HL-60 (cell line): ENCODE measurements at regions not wholly inside any gene's neighbourhood (a gene's known extent, or its start where the extent isn't known, plus 50 kb on each side); places are given as distances from the start of the nearest gene placed in this dataset.

Experiments
- DNase-seq, 2 experiments: peaks; one replicate each; pipeline ENCODE4 v3.0.0-alpha.2; 2010 to 2020; ENCODE audit warnings: low read depth in 1 of 2, low spot score in 1 of 2
- H3K27ac ChIP-seq: fragments of 250-450 bp; sonication (Bioruptor Pico); replicated peaks from 2 replicates; pipeline ENCODE4 v1.5.1; 2020; ENCODE audit warnings: mild to moderate bottlenecking, moderate library complexity
- H3K27me3 ChIP-seq: fragments of 250-450 bp; sonication (Bioruptor Pico); 2 replicates; pipeline ENCODE4 v1.5.1; 2021; ENCODE audit warnings: mild to moderate bottlenecking, moderate library complexity; ENCODE audit not compliant: insufficient read depth, poor library complexity, severe bottlenecking
- H3K4me3 ChIP-seq: replicated peaks from 2 replicates; pipeline ENCODE4 v1.5.1; 2011; ENCODE audit warnings: mild to moderate bottlenecking, control low read depth, low read length; ENCODE audit not compliant: insufficient read depth
- CTCF ChIP-seq: IDR thresholded peaks from one replicate; pipeline ENCODE4 v1.5.1; 2011; ENCODE audit warnings: low read length, control low read depth, inconsistent platforms; ENCODE audit not compliant: insufficient read depth
- GABPA ChIP-seq: IDR thresholded peaks from 2 replicates; pipeline ENCODE4 v1.6.1; 2012; ENCODE audit warnings: low read depth
- POLR2AphosphoS5 ChIP-seq: IDR thresholded peaks from 2 replicates; pipeline ENCODE4 v1.6.1; 2012; ENCODE audit warnings: low read depth
- REST ChIP-seq: IDR thresholded peaks from 2 replicates; pipeline ENCODE4 v1.6.1; 2012; ENCODE audit warnings: low read depth; ENCODE audit not compliant: insufficient replicate concordance
- SPI1 ChIP-seq: IDR thresholded peaks from 2 replicates; pipeline ENCODE4 v1.6.1; 2012; ENCODE audit warnings: low read depth, mild to moderate bottlenecking, borderline replicate concordance

- no peak for DNase-seq
- Histone ChIP-seq H3K27ac (no peak overlapping the region), H3K27me3 (no peaks in the 10 kb centered on the region), H3K4me3 (no peak overlapping the region)
- TF ChIP-seq CTCF (no peak), SPI1 (no peak), REST (no peak), POLR2AphosphoS5 (no peak), GABPA (no peak)
Observed at GRCh38 chr4:184955116-184955515, 63.2 kb upstream of the HELT start.

DNA sequence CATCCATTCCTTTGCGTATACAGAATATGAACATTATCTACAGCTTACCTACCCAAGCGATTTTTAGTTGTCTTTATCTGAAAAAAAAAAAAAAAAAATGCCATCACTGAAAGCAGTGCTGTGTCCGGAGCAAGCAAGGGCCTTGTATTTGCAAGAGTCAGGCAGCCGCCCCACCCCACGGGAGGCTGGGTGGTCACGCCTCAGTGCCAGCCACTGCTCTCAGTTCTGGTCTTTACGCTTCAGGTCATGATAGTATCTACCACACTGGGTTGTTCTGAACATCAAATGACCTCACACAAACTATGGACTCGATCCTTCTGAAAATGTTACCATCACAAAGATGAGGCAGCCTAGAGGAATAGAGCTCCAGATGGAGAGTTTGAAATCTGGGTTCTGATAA, 62.7 kb upstream of the HELT start:
- H3K27me3 ChIP-seq = no peaks in the 10 kb centered on the region
- no peak for DNase-seq
- H3K4me3 ChIP-seq = no peak overlapping the region
- no peak overlapping the region for H3K27ac ChIP-seq
- no peak for TF ChIP-seq SPI1
- TF ChIP-seq REST = no peak
- no peak for TF ChIP-seq GABPA
- TF ChIP-seq POLR2AphosphoS5 = no peak
- TF ChIP-seq CTCF = no peak

- TF ChIP-seq SPI1 (no peak), REST (no peak), GABPA (no peak), CTCF (no peak), POLR2AphosphoS5 (no peak)
Observed at GRCh38 chr4:184957446-184958115, 60.7 kb upstream of the HELT start.

More at GRCh38 chr4:184957446-184958115, 60.7 kb upstream of the HELT start:
- H3K4me3 ChIP-seq = no peak overlapping the region
- no peak overlapping the region for H3K27ac ChIP-seq
- H3K27me3 ChIP-seq = no peaks in the 10 kb centered on the region
- DNase-seq = no peak
